Endothelial cell of umbilical vein (primary cell): ENCODE measurements at regions not wholly inside any gene's neighbourhood (a gene's known extent, or its start where the extent isn't known, plus 50 kb on each side); places are given as distances from the start of the nearest gene placed in this dataset.

Source experiments
- BruUV-seq: library from RNA; stranded (reverse); fragments of 400-500 nt; replicated peaks from 2 replicates; lab custom pipeline; 2021; lab: Mats Ljungman, UMichigan
- CTCF ChIA-PET: fragments of 300-600, 350-600 bp; sonication (Branson Sonifier 250); formaldehyde crosslinking; loops from one replicate; lab custom pipeline; 2021; ENCODE audit warnings: antibody characterized with exemption, inconsistent platforms; lab: Charles Lee
- POLR2A ChIA-PET: fragments of 300-600, 350-600 bp; sonication (Branson Sonifier 250); formaldehyde crosslinking; loops from one replicate; lab custom pipeline; 2021; ENCODE audit warnings: antibody characterized with exemption, inconsistent platforms; lab: Charles Lee
- DNase-seq: peaks from one replicate; pipeline ENCODE4 v3.0.0-alpha.2; 2011; ENCODE audit warnings: low read depth, low spot score
- FAIRE-seq: peaks from 2 replicates; lab custom pipeline; 2011; peaks lifted over from hg19 to GRCh38; lab: Jason Lieb, UNC
- H2AFZ ChIP-seq: 2 replicates; pipeline ENCODE4 v1.6.0; 2012; ENCODE audit warnings: low read depth, low read length, control low read depth, inconsistent platforms
- H3K27ac ChIP-seq: 2 replicates; pipeline ENCODE4 v1.5.1; 2011; ENCODE audit warnings: low read depth, mild to moderate bottlenecking, control low read depth, low read length, moderate library complexity; ENCODE audit not compliant: insufficient read depth
- H3K27me3 ChIP-seq, 2 experiments: 2 replicates each; pipeline versions ENCODE4 v1.6.0 to v1.6.1; 2011; ENCODE audit warnings: low read length in 2 of 2, mixed read lengths in 1 of 2; ENCODE audit not compliant: control insufficient read depth in 2 of 2, insufficient read depth in 2 of 2
- H3K36me3 ChIP-seq, 2 experiments: 2 replicates in 1 of 2; 3 replicates in 1 of 2; pipeline ENCODE4 v1.5.1; 2011; ENCODE audit warnings: low read length in 2 of 2, mild to moderate bottlenecking in 1 of 2, moderate library complexity in 1 of 2; ENCODE audit not compliant: control insufficient read depth in 2 of 2, insufficient read depth in 2 of 2; ENCODE audit errors: extremely low read depth in 1 of 2
- H3K4me1 ChIP-seq: 3 replicates; pipeline ENCODE4 v1.5.1; 2011; ENCODE audit warnings: mild to moderate bottlenecking, low read length; ENCODE audit not compliant: control insufficient read depth, insufficient read depth; ENCODE audit errors: extremely low read depth
- H3K4me2 ChIP-seq: 2 replicates; pipeline ENCODE4 v1.6.1; 2011; ENCODE audit warnings: low read length, control low read depth, mixed read lengths; ENCODE audit not compliant: insufficient read depth
- H3K4me3 ChIP-seq, 3 experiments: fragments of 200-600 bp in 1 of 3; sonication (generic), shearing (Covaris generic) in 1 of 3; replicated peaks in 1 of 3; 2 replicates each; pipeline ENCODE4 v1.5.1; 2011 to 2016; ENCODE audit warnings: control low read depth in 3 of 3, low read length in 3 of 3, mild to moderate bottlenecking in 2 of 3, inconsistent platforms in 1 of 3, low read depth in 1 of 3, moderate library complexity in 1 of 3; ENCODE audit not compliant: insufficient read depth in 1 of 3
- H3K79me2 ChIP-seq: 2 replicates; pipeline ENCODE4 v1.6.0; 2012; ENCODE audit warnings: low read length, inconsistent platforms; ENCODE audit not compliant: control insufficient read depth, insufficient read depth
- H3K9ac ChIP-seq: replicated peaks from 2 replicates; pipeline ENCODE3; 2011; ENCODE audit warnings: low read length, control low read depth; ENCODE audit not compliant: insufficient read depth; ENCODE audit errors: extremely low read depth
- H3K9me1 ChIP-seq: replicated peaks from 3 replicates; pipeline ENCODE4 v1.6.0; 2011; ENCODE audit warnings: mild to moderate bottlenecking, low read length; ENCODE audit not compliant: control insufficient read depth, insufficient read depth; ENCODE audit errors: extremely low read depth
- H3K9me3 ChIP-seq: replicated peaks from 2 replicates; pipeline ENCODE4 v1.5.1; 2012; ENCODE audit warnings: low read length, inconsistent platforms; ENCODE audit not compliant: control insufficient read depth, insufficient read depth
- H4K20me1 ChIP-seq: replicated peaks from 2 replicates; pipeline ENCODE3; 2011; ENCODE audit warnings: mild to moderate bottlenecking, low read length; ENCODE audit not compliant: control insufficient read depth, insufficient read depth; ENCODE audit errors: extremely low read depth
- CTCF ChIP-seq, 2 donors: IDR thresholded peaks; 1 replicate in 1 of 2; 2 replicates in 1 of 2; pipeline ENCODE4 v1.5.1; 2011; ENCODE audit warnings: low read length in 2 of 2, mild to moderate bottlenecking in 2 of 2, moderate library complexity in 2 of 2, control low read depth in 1 of 2, inconsistent platforms in 1 of 2, low read depth in 1 of 2; ENCODE audit not compliant: insufficient read depth in 1 of 2; ENCODE audit errors: extremely low read depth in 1 of 2
- EZH2 ChIP-seq: IDR thresholded peaks from 2 replicates; pipeline ENCODE4 v1.6.1; 2012; ENCODE audit warnings: borderline replicate concordance, low read depth, mild to moderate bottlenecking, moderate library complexity, low read length, inconsistent platforms; ENCODE audit not compliant: severe bottlenecking
- FOS ChIP-seq: IDR thresholded peaks from 2 replicates; pipeline ENCODE4 v1.6.1; 2011; ENCODE audit warnings: mild to moderate bottlenecking, low read length, moderate library complexity, borderline replicate concordance; ENCODE audit not compliant: insufficient read depth
- GATA2 ChIP-seq: IDR thresholded peaks from 2 replicates; pipeline ENCODE4 v1.7.0; 2011; ENCODE audit warnings: low read depth, mild to moderate bottlenecking, moderate library complexity, mixed read lengths, low read length; ENCODE audit not compliant: insufficient read length, insufficient read depth
- JUN ChIP-seq: IDR thresholded peaks from 2 replicates; pipeline ENCODE4 v1.6.1; 2011; ENCODE audit warnings: borderline replicate concordance, low read depth; ENCODE audit not compliant: insufficient read length, insufficient read depth
- MAX ChIP-seq: IDR thresholded peaks from 2 replicates; pipeline ENCODE4 v1.6.1; 2011; ENCODE audit not compliant: insufficient read depth, insufficient read length
- MYC ChIP-seq: IDR thresholded peaks from one replicate; pipeline ENCODE4 v1.6.1; 2011; ENCODE audit warnings: mild to moderate bottlenecking, low read depth, low read length
- POLR2A ChIP-seq: IDR thresholded peaks from 2 replicates; pipeline ENCODE4 v1.6.1; 2012; ENCODE audit warnings: low read depth, mild to moderate bottlenecking, control low read depth, low read length
- POLR2AphosphoS5 ChIP-seq: IDR thresholded peaks from 2 replicates; pipeline ENCODE4 v1.6.1; 2012; ENCODE audit warnings: low read depth, mild to moderate bottlenecking, control low read depth, low read length, moderate library complexity; ENCODE audit not compliant: insufficient read depth
- dilution Hi-C: fragments of 300-500 bp; cut with MboI; formaldehyde crosslinking; loops from one replicate; pipeline ENCODE4 v1.15.0; 2019; ENCODE audit warnings: low sequenced_read_pairs; ENCODE audit not compliant: extremely low pct_ligation_motif_present
- intact Hi-C: fragments of 100-400 bp; cut with micrococcal nuclease; formaldehyde crosslinking; loops from one replicate; pipeline ENCODE4 v1.10.0; 2022

GRCh38 chr16:85291302-85292148 lies 179.3 kb upstream of the CIBAR2 start:
- peak overlapping the region; percentile 56 for H2AFZ ChIP-seq
- TF ChIP-seq FOS = no peak
- TF ChIP-seq CTCF (IDR thresholded peaks at IDR 0.05; ENCODE audit: extremely low read depth in 1 of 2, insufficient read depth in 1 of 2, low read depth in 1 of 2, low read length in 2 of 2) = no peak
- no peak for TF ChIP-seq EZH2
- no peak for TF ChIP-seq MYC
- no peak for TF ChIP-seq POLR2AphosphoS5
- TF ChIP-seq JUN = no peak
- TF ChIP-seq GATA2 = no peak
- TF ChIP-seq MAX = no peak
- no peak for TF ChIP-seq POLR2A
- CTCF ChIA-PET = interaction anchor here (1.1 kb wide), 1 partner anchor 17 kb away, joined by 6 read pairs; no protein-coding TSS in a partner anchor
- no peaks in the 10 kb centered on the region for H4K20me1 ChIP-seq
- no peak overlapping the region for H3K4me3 ChIP-seq
- BruUV-seq = no TSS peak
- no peaks in the 10 kb centered on the region for H3K27me3 ChIP-seq
- H3K4me1 ChIP-seq = peaks cover 6% of the 10 kb centered on the region
- peak; percentile 33 for DNase-seq
- H3K79me2 ChIP-seq = no peaks in the 10 kb centered on the region
- H3K36me3 ChIP-seq = no peaks in the 10 kb centered on the region
- no peaks in the 10 kb centered on the region for H3K9me1 ChIP-seq
- no peak for FAIRE-seq
- intact Hi-C loops = no loop called here
- no peak overlapping the region for H3K27ac ChIP-seq
- POLR2A ChIA-PET = no interaction called here
- no peak overlapping the region for H3K9ac ChIP-seq
- dilution Hi-C loops = no loop called here
- H3K9me3 ChIP-seq = no peaks in the 10 kb centered on the region
- no peak overlapping the region for H3K4me2 ChIP-seq
